Glutamatergic neuron (in vitro differentiated cells): ENCODE measurements at regions not wholly inside any gene's neighbourhood (a gene's known extent, or its start where the extent isn't known, plus 50 kb on each side); places are given as distances from the start of the nearest gene placed in this dataset.

Experiments
- DNase-seq: peaks from one replicate; pipeline ENCODE4 v3.0.0; 2022
- H3K27ac Mint-ChIP-seq: one replicate; pipeline ENCODE4 v1.8.0; 2020; ENCODE audit warnings: mild to moderate bottlenecking, mixed read lengths, inconsistent platforms; ENCODE audit not compliant: unreplicated experiment
- H3K27me3 Mint-ChIP-seq: one replicate; pipeline ENCODE4 v1.8.0; 2020; ENCODE audit warnings: mild to moderate bottlenecking, moderate library complexity, mixed read lengths, inconsistent platforms; ENCODE audit not compliant: unreplicated experiment
- H3K36me3 Mint-ChIP-seq: one replicate; pipeline ENCODE4 v1.8.0; 2020; ENCODE audit warnings: mild to moderate bottlenecking, mixed read lengths, inconsistent platforms; ENCODE audit not compliant: unreplicated experiment
- H3K4me1 Mint-ChIP-seq: one replicate; pipeline ENCODE4 v1.8.0; 2020; ENCODE audit warnings: mild to moderate bottlenecking, low read depth, mixed read lengths, inconsistent platforms; ENCODE audit not compliant: unreplicated experiment
- H3K4me3 Mint-ChIP-seq: one replicate; pipeline ENCODE4 v1.8.0; 2020; ENCODE audit warnings: mild to moderate bottlenecking, mixed read lengths, inconsistent platforms; ENCODE audit not compliant: unreplicated experiment
- H3K9me3 Mint-ChIP-seq: one replicate; pipeline ENCODE4 v1.8.0; 2020; ENCODE audit warnings: mild to moderate bottlenecking, moderate library complexity, mixed read lengths, inconsistent platforms; ENCODE audit not compliant: unreplicated experiment
- TF ChIP-seq, protein P1 (sequence below): fragments of 200-600 bp; sonication (generic); IDR thresholded peaks from one replicate; pipeline ENCODE4 v1.5.0; 2021; ENCODE audit not compliant: partially characterized antibody, unreplicated experiment

DNA sequence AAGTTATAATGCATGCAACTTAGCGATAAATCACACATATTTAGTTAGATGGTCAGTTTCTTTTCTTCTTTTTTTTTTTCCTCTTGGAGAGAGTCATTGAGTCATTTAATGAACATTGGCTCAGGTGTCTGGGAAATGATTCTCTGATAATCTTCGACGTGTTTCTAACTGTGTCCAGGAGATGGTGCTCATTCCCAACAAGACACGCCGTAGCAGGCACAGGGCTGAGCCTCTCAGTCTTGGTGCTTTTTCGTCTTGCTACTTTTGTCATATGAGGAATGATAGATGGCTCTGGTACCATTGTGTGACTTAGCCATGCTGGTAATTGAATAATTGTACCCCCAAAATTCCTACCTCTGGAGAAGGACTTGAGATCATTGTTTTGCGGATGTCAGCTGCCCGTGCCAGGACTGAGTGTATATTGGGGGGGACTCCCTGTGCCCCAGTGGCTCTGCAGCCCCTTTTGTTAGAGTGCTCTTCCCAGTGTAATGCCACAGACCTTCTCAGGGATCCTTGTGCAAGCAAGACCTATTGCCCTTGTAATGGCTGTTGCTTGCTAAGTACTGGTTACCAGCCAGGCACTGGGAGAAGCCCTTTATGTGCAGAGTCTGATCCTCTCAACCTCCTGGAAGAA, 107.6 kb upstream of the CYRIA start:
- H3K27me3 Mint-ChIP-seq, result no peaks in the 10 kb centered on the region
- H3K27ac Mint-ChIP-seq, result no peak overlapping the region
- no peaks in the 10 kb centered on the region for H3K36me3 Mint-ChIP-seq
- peaks cover 5% of the 10 kb centered on the region for H3K4me1 Mint-ChIP-seq
- H3K9me3 Mint-ChIP-seq, result no peaks in the 10 kb centered on the region
- TF ChIP-seq, protein P1, sequence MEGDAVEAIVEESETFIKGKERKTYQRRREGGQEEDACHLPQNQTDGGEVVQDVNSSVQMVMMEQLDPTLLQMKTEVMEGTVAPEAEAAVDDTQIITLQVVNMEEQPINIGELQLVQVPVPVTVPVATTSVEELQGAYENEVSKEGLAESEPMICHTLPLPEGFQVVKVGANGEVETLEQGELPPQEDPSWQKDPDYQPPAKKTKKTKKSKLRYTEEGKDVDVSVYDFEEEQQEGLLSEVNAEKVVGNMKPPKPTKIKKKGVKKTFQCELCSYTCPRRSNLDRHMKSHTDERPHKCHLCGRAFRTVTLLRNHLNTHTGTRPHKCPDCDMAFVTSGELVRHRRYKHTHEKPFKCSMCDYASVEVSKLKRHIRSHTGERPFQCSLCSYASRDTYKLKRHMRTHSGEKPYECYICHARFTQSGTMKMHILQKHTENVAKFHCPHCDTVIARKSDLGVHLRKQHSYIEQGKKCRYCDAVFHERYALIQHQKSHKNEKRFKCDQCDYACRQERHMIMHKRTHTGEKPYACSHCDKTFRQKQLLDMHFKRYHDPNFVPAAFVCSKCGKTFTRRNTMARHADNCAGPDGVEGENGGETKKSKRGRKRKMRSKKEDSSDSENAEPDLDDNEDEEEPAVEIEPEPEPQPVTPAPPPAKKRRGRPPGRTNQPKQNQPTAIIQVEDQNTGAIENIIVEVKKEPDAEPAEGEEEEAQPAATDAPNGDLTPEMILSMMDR, result peak; percentile 68
- H3K4me3 Mint-ChIP-seq, result no peak overlapping the region
- DNase-seq, result peak; percentile 50

DNA sequence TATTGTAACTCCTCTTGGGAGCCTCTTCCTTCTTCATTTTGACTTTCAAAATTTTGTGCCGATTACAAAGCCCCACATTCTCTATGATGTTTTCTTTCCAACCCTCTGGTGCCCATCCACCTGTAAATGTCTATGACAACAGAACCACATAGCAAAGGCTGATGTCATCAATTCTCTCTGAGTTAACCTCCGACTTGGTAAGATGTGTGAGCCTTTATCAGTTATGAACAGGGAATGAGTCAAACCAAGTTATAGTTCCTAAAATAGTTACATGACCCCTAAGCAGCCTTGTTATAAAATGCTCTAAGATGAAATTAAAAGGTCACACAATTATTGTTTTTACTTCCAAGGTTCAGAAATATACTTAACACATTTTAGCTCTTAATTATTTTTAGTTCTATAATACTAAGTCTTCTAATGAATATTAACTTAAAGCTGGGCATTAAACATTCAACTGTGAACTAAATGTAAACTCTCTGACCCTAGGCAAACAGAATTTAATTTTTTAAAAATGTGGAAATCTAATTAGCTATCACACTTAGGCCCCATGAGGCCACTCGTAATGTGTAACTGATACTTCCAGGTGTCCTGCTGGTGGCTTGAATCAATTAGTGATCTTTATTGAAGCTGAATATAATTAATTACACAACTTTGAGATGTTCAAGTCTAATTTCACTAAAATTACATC, 102.3 kb upstream of the CYRIA start:
- peaks cover 2% of the 10 kb centered on the region for H3K4me1 Mint-ChIP-seq
- no peak overlapping the region for H3K27ac Mint-ChIP-seq
- no peaks in the 10 kb centered on the region for H3K27me3 Mint-ChIP-seq
- no peak overlapping the region for H3K4me3 Mint-ChIP-seq
- TF ChIP-seq, protein P1, result no peak
- DNase-seq, result no peak
- peaks cover 5% of the 10 kb centered on the region for H3K36me3 Mint-ChIP-seq
- no peaks in the 10 kb centered on the region for H3K9me3 Mint-ChIP-seq

DNA sequence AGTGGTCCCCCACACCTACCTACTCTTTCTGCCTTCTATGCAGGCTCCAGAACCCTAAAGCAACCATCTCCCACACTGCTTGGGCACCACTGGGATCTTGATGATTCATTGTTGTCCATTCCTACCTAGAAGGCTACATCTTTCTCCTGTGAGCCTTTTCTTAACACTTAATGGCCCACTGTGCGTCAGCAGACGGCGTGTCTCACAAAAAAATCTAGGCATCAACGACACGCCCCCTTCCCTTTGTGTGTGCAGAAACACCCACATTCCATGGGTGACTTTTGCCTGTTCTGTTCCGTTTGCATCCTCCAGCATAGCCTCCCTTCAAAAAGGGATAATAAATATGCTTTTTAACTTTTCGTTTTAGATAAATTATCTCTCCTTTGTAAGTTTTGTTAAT, 99.7 kb upstream of the CYRIA start:
- peaks cover 5% of the 10 kb centered on the region for H3K36me3 Mint-ChIP-seq
- no peak for DNase-seq
- no peaks in the 10 kb centered on the region for H3K27me3 Mint-ChIP-seq
- TF ChIP-seq, protein P1, result no peak
- H3K9me3 Mint-ChIP-seq, result no peaks in the 10 kb centered on the region
- H3K27ac Mint-ChIP-seq, result no peak overlapping the region
- no peaks in the 10 kb centered on the region for H3K4me1 Mint-ChIP-seq
- H3K4me3 Mint-ChIP-seq, result no peak overlapping the region

DNA sequence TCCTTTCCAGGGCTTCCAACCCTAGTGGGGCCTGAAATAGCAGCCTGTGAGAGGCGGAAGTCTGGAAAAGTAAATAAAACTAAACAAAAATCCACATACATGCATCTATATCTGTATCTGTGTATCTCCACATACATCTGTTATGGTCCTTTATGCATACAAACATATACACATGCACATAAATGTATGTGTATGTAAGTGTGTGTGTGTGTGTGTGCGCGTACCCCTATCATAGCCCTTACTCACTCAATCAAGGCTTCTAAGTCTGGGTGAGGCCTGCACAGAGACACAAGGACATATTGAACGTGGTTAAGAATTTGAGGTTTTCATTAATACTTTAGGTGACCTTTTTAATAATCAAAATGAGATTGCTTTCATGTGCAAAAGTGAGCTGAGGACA, 98.9 kb upstream of the CYRIA start:
- Mint-ChIP-seq H3K36me3 (peaks cover 5% of the 10 kb centered on the region), H3K9me3 (no peaks in the 10 kb centered on the region), H3K27ac (no peak overlapping the region), H3K27me3 (no peaks in the 10 kb centered on the region), H3K4me1 (no peaks in the 10 kb centered on the region), H3K4me3 (no peak overlapping the region)
- DNase-seq, result no peak
- TF ChIP-seq, protein P1, result no peak

DNA sequence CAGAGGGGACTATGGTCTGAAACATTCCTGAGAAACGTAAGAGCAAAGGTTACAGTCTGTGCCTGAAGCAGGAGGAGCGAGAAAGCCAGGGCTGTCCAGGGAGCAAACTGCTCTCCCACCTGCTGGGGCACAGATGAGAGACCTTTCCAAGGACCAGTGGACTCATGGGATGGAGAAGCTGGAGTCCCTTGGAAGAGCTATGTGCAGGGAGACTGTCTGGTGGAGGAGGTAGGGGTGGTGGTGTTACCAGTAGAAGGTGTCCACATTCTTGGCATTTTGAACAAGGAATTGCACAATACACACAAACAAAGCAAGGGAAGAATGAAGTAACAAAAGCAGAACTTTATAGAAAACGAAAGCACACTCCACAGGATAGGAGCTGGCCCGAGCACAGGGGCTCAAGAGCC, 97.9 kb upstream of the CYRIA start:
- Mint-ChIP-seq H3K9me3 (no peaks in the 10 kb centered on the region), H3K4me1 (peaks cover 2% of the 10 kb centered on the region), H3K36me3 (peaks cover 5% of the 10 kb centered on the region), H3K27ac (no peak overlapping the region), H3K27me3 (no peaks in the 10 kb centered on the region), H3K4me3 (no peak overlapping the region)
- TF ChIP-seq, protein P1, result no peak
- no peak for DNase-seq
